ENCODE measurements at regions not wholly inside any gene's neighbourhood (a gene's known extent, or its start where the extent isn't known, plus 50 kb on each side); places are given as distances from the start of the nearest gene placed in this dataset.

DNA sequence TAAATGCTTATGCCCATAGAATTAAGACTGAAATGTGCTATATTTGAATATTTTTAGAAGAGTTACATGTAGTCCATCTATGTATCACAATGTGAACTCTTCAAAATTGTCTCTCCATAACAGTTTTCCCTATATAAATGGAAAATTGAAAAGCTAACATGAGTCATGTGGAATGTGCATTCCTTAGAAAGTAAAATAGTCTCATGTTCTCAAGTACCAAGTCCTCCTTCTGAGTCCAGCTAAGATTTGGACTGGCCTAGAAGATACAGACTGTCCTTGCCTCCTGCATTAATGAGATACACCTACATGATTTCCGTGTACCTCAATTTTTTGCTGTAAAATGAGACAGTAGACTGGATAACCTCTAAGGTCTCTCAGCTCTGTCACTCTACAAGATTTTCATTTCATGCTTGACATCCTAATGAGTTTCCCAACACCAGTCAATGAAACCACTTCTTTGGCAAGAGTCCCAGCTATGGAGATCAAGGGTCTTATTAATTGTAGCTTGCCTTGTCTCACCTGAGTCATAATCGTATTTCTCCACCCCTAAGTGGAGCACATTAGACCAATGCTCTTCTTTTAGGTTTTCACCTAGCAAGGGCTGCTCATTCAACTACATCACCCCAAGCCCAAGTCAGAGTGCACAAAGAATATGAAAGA is 350.6 kb upstream of the IL12A start:
- TF ChIP-seq KLF13 (tag; IDR thresholded peaks at IDR 0.05; ENCODE audit: borderline replicate concordance, low read depth) (no peak), SUPT5H (IDR thresholded peaks at IDR 0.05) (no peak)
